ENCODE measurements at regions not wholly inside any gene's neighbourhood (a gene's known extent, or its start where the extent isn't known, plus 50 kb on each side); places are given as distances from the start of the nearest gene placed in this dataset.
"Not testable (repeated sequence)": the region's sequence is repeated elsewhere in the genome, so short reads cannot be mapped to it uniquely, and the experiment has no call there.

- no peak for DNase-seq (ENCODE audit: low read depth in 4 of 4, low spot score in 3 of 4)
These were observed 183.7 kb upstream of the KLF6 start for GRCh38 chr10:3968727-3969126.

GRCh38 chr10:3964516-3964915 is 179.5 kb upstream of the KLF6 start:
- no peak for DNase-seq (ENCODE audit: low read depth in 4 of 4, low spot score in 3 of 4)

GRCh38 chr10:3963191-3963673 is 178.2 kb upstream of the KLF6 start:
- no peak for DNase-seq (ENCODE audit: low read depth in 4 of 4, low spot score in 3 of 4)

- no peak for DNase-seq (ENCODE audit: low read depth in 4 of 4, low spot score in 3 of 4)
These were observed 176.1 kb upstream of the KLF6 start for GRCh38 chr10:3961082-3961481.

DNA sequence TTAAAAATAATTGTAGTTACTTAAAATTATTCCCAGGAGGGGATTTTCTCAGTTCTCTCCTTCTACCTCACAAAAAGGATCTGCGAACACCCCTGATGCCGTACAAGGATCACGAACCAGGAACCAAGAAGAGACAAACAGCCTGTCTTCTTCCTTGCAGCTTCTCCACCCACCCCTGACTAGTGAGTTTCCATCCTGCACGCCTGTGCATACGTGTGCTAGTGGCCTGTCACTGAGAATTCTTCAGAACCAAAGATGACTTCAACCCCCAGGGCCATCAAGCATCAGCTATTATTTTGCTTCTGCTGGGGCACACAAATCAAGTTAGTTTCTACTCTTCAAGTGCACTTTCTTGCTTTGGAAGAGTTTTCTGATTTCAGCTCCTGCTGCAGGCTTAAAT is 175.5 kb upstream of the KLF6 start:
- DNase-seq (ENCODE audit: low read depth in 4 of 4, low spot score in 3 of 4) = no peak

DNA sequence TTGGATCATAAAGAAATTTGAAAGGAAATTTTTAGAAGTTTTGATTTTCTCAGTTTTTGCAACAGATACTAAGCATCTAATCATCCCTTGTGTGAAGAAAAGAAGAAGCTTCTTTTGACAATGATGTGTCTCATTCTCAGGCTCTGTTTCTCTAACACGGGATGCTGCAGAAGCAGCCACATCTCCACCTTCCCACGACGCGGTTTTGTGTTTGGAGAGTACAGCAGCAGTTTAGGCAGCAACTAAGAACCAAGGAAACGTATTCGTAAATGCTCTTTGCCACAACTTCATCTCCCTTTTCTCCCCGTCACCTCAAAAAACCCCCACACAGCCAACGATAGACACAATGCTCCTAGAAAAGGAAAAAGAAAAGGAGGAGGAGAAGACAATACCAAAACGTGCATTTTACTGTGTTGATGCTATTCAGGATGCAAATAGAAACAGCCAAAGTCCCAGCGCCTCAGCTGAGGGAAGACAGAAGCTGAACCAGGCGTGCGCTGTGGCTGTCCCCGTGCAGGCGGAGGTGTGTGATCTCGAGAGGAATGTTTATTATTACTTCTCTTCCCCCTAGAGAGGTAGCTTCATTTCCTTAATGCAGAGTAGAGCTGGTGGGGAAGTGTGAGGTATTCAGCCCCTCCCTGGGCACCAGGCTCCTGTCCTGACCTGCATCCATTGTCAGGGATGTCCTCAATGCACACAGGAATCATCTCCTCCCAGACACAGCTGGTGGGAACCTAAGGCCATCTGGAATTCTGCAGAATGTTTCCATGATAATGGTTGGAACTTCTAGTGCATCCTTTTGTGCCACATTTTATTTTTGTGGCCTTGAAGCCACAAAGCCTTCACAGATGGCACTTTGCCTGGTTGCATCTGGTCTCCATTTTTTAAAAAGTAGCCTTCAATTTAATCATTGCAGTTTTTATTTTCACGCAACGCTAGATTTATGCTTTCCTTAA is 174.6 kb upstream of the KLF6 start:
- DNase-seq (ENCODE audit: low read depth in 4 of 4, low spot score in 3 of 4) = no peak

DNA sequence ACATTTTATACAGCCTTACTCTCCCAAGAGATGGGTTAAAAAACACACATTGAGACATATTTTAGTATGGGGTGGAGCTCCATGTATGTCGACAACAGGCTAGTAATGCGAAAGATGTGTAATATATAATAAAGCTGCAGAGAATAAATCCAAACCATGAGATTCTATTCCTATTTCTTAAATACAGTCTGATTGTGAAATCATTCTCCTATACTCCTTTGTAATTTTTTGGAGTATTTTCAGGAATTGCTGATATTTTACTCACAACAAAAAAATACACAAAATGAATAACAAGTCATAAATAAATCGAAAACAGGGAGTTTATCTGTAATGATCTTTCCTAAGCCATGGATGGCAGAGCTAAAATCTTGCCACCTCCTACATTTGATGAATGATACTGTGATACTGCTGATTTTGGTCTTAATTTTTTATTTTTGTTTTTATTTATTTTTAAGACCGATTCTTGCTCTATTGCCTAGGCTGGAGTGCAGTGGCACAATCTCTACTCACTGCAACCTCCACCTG is 173.5 kb upstream of the KLF6 start:
- no peak for DNase-seq (ENCODE audit: low read depth in 4 of 4, low spot score in 3 of 4)

GRCh38 chr10:3955955-3956617 is 171.1 kb upstream of the KLF6 start:
- DNase-seq (ENCODE audit: low read depth in 4 of 4, low spot score in 3 of 4) = no peak

DNA sequence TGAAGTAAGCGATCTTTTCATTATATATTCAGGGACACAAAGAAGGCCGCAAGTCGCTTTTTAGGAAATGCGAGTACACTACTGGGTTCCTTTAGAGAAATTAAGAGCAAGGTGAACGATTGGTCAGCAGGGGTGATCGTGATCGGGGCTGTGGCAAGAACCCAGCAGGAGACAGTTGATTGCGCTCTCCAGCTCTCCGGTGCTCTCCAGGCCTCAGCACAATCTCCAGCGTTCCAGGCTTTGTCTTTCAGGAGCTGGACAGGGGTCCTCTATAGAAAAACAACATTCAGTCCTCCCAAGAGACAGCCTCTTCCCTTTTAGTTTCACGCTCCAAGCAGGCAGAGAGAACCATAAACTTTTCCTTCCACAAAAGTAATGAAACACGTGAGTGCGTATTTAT is 170.5 kb upstream of the KLF6 start:
- DNase-seq (ENCODE audit: low read depth in 4 of 4, low spot score in 3 of 4) = no peak

DNA sequence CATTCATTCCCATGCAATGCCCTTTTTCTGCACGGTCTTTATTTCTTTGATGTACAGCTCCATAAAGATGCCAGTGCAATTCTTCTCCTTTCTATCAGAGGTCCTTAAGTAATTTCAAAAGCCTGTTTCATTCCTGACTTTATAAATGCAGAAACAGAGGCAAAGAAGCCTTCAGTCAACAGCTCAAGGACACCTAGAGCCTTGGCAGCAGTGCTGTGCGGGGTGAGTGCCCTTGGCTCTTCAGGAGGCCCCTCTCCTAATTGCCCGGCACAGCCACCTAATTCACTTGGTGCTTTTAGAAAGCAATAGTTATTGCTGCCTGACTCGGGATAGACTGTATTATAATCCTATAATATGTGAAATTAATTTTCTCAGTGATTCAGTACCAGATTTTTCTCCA is 169.6 kb upstream of the KLF6 start:
- no peak for DNase-seq (ENCODE audit: low read depth in 4 of 4, low spot score in 3 of 4)

- not testable (repeated sequence) for DNase-seq (ENCODE audit: low read depth in 4 of 4, low spot score in 3 of 4)
These were observed 169.0 kb upstream of the KLF6 start for GRCh38 chr10:3954007-3954406.

DNA sequence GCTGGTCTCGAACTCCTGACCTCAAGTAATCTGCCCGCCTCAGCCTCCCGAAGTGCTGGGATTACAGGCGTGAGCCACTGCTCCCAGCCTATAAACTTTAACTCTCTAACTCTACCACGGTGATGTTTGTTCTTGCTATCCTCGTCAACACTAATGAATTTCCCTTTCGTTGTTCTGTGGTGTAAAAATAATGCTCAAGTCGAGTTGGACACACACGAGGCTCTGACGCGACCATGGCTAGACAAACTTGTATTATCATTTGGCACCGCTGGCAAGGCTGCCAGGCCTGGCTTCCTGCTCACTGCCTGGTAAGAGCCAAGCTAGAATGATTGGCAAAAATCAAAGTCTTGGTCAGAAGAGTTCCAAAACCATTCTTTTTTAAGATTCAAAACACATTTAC is 167.0 kb upstream of the KLF6 start:
- DNase-seq (ENCODE audit: low read depth in 4 of 4, low spot score in 3 of 4) = no peak

GRCh38 chr10:3950676-3951275 is 165.8 kb upstream of the KLF6 start:
- no peak for DNase-seq (ENCODE audit: low read depth in 4 of 4, low spot score in 3 of 4)

GRCh38 chr10:3949711-3950110 is 164.7 kb upstream of the KLF6 start:
- DNase-seq (ENCODE audit: low read depth in 4 of 4, low spot score in 3 of 4) = no peak

DNA sequence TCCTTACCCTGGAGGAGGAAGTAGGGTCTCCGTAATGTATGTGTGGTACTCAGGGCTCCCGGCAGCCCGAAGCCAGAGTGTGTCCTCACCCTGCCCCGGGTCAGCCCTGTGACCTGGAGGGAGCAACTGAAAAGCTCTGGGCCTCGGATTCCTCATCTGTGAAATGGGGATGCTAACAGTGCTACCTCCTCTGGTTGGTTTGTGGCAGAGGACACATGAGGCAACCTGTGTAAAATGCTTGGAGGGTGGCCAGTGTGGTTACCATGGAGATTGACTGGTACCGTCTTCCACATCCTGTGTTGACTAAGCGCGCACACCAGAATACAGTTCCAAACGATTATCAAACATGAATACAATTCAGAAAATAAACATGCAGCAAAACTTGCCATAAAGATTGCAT is 163.8 kb upstream of the KLF6 start:
- no peak for DNase-seq (ENCODE audit: low read depth in 4 of 4, low spot score in 3 of 4)

DNA sequence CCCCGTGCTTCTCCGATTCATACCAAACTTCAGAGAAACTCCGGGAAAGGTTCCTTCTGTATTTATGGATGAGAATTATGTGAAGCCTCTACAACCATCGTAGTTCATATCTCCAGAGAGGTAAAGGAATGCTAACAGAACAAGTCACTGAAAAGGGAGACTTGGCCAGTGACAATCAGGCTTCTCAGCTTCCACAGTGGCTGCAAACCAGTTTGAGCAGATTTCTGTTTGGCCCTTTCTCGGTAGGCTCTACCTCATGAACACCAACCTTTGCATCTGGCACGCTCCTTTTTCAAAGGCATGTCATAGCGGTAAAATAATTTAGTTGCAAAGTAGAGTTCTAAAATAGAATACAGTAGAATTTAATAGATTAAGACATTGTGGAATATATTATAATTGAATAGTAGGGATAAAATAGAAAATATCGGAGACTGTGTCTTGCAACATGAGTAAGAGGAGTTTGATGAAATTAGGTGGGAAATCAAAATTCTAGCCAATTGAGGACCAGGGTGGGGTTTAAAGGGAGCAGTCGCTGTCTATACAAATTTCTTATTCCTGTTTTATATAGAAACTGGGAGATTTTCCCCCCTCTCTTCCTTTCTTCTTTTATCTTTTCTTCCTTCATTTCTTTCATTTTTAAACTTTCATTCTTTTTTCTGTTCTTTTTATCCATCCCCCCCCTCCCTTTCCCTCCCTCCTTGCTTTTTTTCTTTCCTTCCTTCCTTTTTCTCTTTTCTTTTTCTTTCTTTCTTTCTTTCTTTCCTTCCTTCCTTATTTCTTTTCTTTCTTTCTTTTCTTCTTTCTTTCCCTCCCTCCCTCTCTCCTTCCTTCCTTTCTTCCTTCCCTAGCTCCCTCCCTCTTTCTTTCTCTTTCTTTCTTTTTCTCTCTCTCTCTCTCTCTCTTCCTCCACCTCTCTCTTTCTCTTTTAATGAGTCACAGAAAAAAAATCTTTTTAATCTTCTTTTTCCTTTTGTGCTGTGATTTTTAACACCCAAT is 161.5 kb upstream of the KLF6 start:
- DNase-seq (ENCODE audit: low read depth in 4 of 4, low spot score in 3 of 4) = no peak

DNA sequence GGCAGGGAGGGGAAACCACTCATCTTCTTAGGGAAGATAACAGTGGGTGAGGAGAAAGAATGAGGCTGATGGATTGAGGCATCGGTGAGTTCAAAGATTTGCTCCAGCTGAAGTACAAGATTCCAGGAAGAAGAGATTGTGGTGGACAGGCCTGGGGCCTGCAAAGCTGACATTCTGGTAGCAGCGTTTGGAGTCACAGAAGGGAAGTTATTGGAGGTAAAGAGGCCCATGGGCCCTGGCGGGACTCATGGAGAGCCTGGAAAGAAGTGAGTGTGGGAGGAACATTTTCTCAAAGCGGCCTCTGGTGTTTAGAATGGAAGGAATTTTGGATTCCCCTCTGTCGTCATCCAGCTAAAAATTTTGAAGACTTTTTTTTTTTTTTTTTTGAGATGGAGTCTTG is 160.0 kb upstream of the KLF6 start:
- no peak for DNase-seq (ENCODE audit: low read depth in 4 of 4, low spot score in 3 of 4)

GRCh38 chr10:3944591-3944990 is 159.6 kb upstream of the KLF6 start:
- DNase-seq (ENCODE audit: low read depth in 4 of 4, low spot score in 3 of 4) = no peak

DNA sequence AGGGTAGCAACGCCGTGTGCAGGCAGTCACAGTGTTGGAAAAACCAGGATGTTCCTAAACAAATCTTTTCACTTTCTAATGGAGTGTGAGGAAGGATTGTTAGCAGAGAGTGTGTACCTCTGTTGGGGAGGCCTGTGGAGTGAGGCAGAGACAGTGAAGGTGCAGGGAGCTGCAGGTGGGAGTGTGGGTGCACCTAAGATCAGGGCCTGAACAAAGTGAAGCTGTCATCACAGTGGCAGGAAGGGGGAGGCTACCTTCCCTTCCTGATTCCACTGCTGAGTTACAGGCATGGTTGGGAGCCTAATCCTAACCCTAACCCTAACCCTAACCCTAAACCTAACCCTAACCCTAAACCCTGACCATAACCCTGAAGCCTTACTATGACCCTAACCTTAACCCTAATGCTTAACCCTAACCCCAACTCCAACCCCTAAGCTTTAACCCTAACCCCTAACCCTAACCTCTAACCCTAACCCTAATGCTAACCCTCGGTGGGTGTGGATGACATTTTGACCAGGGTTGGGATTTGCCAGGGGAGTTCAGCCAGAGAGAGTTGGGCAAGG is 158.8 kb upstream of the KLF6 start:
- no peak for DNase-seq (ENCODE audit: low read depth in 4 of 4, low spot score in 3 of 4)
